Ishikawa (cell line): ENCODE measurements at regions not wholly inside any gene's neighbourhood (a gene's known extent, or its start where the extent isn't known, plus 50 kb on each side); places are given as distances from the start of the nearest gene placed in this dataset.

ENCODE experiments used
- CEBPB ChIP-seq: IDR thresholded peaks from 2 replicates; pipeline ENCODE4 v1.6.1; 2012
- CREB1 ChIP-seq: IDR thresholded peaks from 2 replicates; pipeline ENCODE4 v1.6.1; 2012; ENCODE audit warnings: low read depth
- EGR1 ChIP-seq: IDR thresholded peaks from 2 replicates; pipeline ENCODE4 v1.6.1; 2012
- EP300 ChIP-seq: IDR thresholded peaks from 2 replicates; pipeline ENCODE4 v1.6.1; 2012; ENCODE audit warnings: borderline replicate concordance
- FOXM1 ChIP-seq: IDR thresholded peaks from 2 replicates; pipeline ENCODE4 v1.6.1; 2012; ENCODE audit warnings: low read depth, borderline replicate concordance
- NFIC ChIP-seq: IDR thresholded peaks from 2 replicates; pipeline ENCODE4 v1.6.1; 2012
- RAD21 ChIP-seq: IDR thresholded peaks from 2 replicates; pipeline ENCODE4 v1.6.1; 2012; ENCODE audit warnings: low read depth
- TAF1 ChIP-seq: IDR thresholded peaks from 2 replicates; pipeline ENCODE4 v1.6.1; 2012; ENCODE audit warnings: low read depth, mild to moderate bottlenecking
- TCF12 ChIP-seq: IDR thresholded peaks from 2 replicates; pipeline ENCODE4 v1.6.1; 2012; ENCODE audit warnings: low read depth
- TEAD4 ChIP-seq: IDR thresholded peaks from 2 replicates; pipeline ENCODE4 v1.6.1; 2012
- USF1 ChIP-seq: IDR thresholded peaks from 2 replicates; pipeline ENCODE4 v1.6.1; 2012
- YY1 ChIP-seq: IDR thresholded peaks from 2 replicates; pipeline ENCODE4 v1.6.1; 2012; ENCODE audit warnings: low read depth
- ZBTB7A ChIP-seq: IDR thresholded peaks from 2 replicates; pipeline ENCODE4 v1.6.1; 2012; ENCODE audit warnings: low read depth
- TF ChIP-seq, protein P1 (sequence below): IDR thresholded peaks from 2 replicates; pipeline ENCODE4 v1.6.1; 2012
- TF ChIP-seq, protein P2 (sequence below): IDR thresholded peaks from 2 replicates; pipeline ENCODE4 v1.6.1; 2012; ENCODE audit warnings: low read depth, mild to moderate bottlenecking

GRCh38 chr14:25899197-25899596 is 698.6 kb downstream of the NOVA1 start:
- TF ChIP-seq EGR1 (no peak), YY1 (no peak), ZBTB7A (no peak)
- TF ChIP-seq, protein P1, sequence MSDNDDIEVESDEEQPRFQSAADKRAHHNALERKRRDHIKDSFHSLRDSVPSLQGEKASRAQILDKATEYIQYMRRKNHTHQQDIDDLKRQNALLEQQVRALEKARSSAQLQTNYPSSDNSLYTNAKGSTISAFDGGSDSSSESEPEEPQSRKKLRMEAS: no peak

GRCh38 chr14:25896777-25897176 is 701.1 kb downstream of the NOVA1 start:
- TF ChIP-seq, protein P2, sequence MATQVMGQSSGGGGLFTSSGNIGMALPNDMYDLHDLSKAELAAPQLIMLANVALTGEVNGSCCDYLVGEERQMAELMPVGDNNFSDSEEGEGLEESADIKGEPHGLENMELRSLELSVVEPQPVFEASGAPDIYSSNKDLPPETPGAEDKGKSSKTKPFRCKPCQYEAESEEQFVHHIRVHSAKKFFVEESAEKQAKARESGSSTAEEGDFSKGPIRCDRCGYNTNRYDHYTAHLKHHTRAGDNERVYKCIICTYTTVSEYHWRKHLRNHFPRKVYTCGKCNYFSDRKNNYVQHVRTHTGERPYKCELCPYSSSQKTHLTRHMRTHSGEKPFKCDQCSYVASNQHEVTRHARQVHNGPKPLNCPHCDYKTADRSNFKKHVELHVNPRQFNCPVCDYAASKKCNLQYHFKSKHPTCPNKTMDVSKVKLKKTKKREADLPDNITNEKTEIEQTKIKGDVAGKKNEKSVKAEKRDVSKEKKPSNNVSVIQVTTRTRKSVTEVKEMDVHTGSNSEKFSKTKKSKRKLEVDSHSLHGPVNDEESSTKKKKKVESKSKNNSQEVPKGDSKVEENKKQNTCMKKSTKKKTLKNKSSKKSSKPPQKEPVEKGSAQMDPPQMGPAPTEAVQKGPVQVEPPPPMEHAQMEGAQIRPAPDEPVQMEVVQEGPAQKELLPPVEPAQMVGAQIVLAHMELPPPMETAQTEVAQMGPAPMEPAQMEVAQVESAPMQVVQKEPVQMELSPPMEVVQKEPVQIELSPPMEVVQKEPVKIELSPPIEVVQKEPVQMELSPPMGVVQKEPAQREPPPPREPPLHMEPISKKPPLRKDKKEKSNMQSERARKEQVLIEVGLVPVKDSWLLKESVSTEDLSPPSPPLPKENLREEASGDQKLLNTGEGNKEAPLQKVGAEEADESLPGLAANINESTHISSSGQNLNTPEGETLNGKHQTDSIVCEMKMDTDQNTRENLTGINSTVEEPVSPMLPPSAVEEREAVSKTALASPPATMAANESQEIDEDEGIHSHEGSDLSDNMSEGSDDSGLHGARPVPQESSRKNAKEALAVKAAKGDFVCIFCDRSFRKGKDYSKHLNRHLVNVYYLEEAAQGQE: no peak
- no peak for TF ChIP-seq TAF1
- no peak for TF ChIP-seq CREB1
- TF ChIP-seq YY1: no peak
- no peak for TF ChIP-seq CEBPB
- TF ChIP-seq EGR1: no peak
- TF ChIP-seq RAD21: no peak
- no peak for TF ChIP-seq TEAD4
- no peak for TF ChIP-seq EP300
- TF ChIP-seq, protein P1: no peak
- no peak for TF ChIP-seq TCF12
- no peak for TF ChIP-seq USF1
- no peak for TF ChIP-seq ZBTB7A
- no peak for TF ChIP-seq FOXM1

DNA sequence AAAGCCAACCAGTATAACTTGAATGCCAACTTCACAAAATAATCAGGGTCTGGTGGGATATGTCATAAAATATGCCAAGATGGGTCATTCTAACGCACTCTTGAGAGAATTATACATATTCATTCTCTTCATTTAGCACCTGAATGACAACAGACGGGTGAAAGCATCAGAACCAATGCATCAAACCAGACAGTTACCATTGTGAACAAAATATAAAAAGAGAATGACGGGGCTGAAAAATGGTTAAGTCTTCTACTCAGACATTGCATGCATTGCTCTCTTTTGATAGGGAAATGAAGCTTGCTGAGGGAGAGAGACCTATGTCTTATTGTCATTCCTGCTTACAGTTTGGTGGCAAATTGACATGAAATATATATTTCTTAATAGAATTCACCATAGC is 702.1 kb downstream of the NOVA1 start:
- TF ChIP-seq RAD21 (no peak), CEBPB (no peak), ZBTB7A (no peak), FOXM1 (no peak), YY1 (no peak), TCF12 (no peak), USF1 (no peak), TEAD4 (no peak), NFIC (no peak), CREB1 (no peak), TAF1 (no peak), EGR1 (no peak), EP300 (no peak)
- TF ChIP-seq, protein P2: no peak
- TF ChIP-seq, protein P1: no peak

GRCh38 chr14:25887251-25887878 is 710.5 kb downstream of the NOVA1 start:
- TF ChIP-seq CREB1: no peak
- TF ChIP-seq, protein P2: no peak
- TF ChIP-seq YY1: no peak

- TF ChIP-seq EP300: no peak
- no peak for TF ChIP-seq USF1
- no peak for TF ChIP-seq FOXM1
- TF ChIP-seq, protein P2: no peak
- TF ChIP-seq CREB1: no peak
- no peak for TF ChIP-seq YY1
- TF ChIP-seq, protein P1: no peak
- TF ChIP-seq EGR1: no peak
- TF ChIP-seq NFIC: no peak
- no peak for TF ChIP-seq TCF12
- no peak for TF ChIP-seq CEBPB
- no peak for TF ChIP-seq TEAD4
- no peak for TF ChIP-seq TAF1
- no peak for TF ChIP-seq ZBTB7A
Measured at GRCh38 chr14:25884657-25885056, 713.2 kb downstream of the NOVA1 start.
